HG03558 (cell line): ENCODE measurements at regions not wholly inside any gene's neighbourhood (a gene's known extent, or its start where the extent isn't known, plus 50 kb on each side); places are given as distances from the start of the nearest gene placed in this dataset.
"Not testable (repeated sequence)": the region's sequence is repeated elsewhere in the genome, so short reads cannot be mapped to it uniquely, and the experiment has no call there.

Source experiments
- ATAC-seq: cut with Tn5 transposase; IDR thresholded peaks from one replicate; pipeline ENCODE4 v1.9.1; 2021; ENCODE audit warnings: moderate number of reproducible peaks; ENCODE audit not compliant: unreplicated experiment; ENCODE audit errors: extremely low read depth

DNA sequence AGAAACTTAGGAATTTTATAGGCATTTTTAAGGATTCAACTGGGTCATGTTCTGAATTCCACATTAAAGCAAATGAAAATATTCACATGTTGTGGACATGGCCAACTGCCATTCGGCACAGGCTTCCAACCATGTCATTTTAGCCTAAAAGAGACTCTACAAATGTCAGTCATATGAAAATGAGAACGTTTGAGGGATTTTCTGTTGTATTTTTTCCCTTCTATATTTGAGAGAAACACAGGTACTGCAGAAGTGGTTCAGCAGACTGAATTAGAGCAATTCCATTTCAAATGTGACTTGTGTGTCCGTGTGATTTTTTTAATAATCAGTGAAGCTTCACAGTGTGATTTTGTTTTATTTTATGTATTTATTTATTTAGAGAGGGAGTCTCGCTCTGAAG lies 124.3 kb downstream of the TP53TG3F start:
- not testable (repeated sequence) for ATAC-seq

DNA sequence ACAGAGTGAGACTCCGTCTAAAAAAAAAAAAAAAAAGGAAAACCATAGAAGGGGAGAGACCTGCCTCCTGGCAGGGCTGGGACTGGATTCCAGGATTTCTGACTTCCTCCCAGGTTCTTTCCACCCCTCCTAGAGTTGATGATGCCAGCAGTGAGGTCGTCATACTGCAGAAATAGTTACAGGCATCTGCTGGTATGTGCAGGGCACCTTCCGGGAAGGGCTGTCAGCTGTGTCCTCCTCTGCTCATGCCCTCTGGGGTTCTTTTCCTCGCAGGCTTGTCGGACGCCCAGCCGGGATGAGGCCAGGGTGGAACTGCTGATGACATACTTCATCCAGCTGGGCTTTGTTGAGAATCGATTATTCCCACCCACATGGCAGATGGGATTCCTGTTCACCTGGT lies 129.2 kb downstream of the TP53TG3F start:
- not testable (repeated sequence) for ATAC-seq

DNA sequence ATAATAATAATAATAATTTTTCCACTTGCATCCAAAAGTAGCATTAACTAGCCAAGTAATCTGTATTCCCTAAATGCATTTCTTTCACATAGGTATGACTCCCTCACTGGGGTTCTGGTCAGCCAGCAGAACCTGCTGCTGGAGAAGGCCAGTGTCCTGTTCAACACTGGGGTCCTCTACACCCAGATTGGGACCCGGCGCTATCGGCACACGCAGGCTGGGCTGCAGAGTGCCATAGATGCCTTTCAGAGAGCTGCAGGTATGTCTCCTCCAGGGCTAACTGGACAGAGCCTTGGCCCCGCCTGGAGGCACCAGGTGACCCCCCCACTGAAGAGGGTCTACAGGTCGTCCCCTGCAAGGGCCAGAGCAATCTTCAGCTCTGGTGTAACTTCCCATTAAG lies 133.9 kb downstream of the TP53TG3F start:
- not testable (repeated sequence) for ATAC-seq

DNA sequence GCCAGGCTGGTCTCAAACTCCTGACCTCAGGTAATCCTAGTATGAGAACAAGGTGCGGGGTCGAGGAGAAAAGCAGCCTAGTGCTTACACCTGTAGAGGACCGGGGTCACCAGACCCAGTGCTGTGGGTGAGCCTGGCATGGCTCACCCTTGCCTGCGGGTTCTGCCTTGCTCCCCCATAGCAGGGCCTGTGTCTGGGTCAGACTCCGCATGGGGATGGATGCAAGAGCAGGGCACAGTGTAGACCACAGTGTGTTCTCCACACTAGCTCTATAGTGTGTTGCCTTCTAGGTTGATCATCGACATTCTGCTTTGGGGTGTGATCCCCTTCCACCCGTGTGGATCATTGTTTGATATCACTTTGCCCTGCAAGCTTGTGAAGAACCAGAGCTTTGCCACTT lies 135.7 kb downstream of the TP53TG3F start:
- ATAC-seq, result not testable (repeated sequence)

DNA sequence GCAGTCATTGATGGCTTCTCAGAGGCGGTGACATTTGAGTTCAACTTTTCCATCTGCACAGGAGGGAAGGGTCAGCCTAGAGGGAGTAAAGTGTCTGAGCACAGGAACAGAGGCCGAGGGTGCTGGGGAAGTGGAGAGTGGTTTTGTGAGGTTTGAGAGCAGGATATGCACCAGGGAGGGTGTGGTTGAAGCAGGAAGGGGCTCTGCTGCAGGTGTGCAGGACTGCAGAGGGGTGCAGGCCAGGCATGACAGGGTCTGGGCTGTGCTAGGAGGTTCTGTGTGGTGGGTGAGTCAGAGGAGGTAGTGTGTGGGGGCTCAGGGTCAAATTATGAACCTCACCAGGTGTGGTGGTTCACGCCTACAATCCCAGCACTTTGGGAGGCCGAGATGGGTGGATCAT lies 141.6 kb downstream of the TP53TG3F start:
- ATAC-seq, result peak; percentile 65

DNA sequence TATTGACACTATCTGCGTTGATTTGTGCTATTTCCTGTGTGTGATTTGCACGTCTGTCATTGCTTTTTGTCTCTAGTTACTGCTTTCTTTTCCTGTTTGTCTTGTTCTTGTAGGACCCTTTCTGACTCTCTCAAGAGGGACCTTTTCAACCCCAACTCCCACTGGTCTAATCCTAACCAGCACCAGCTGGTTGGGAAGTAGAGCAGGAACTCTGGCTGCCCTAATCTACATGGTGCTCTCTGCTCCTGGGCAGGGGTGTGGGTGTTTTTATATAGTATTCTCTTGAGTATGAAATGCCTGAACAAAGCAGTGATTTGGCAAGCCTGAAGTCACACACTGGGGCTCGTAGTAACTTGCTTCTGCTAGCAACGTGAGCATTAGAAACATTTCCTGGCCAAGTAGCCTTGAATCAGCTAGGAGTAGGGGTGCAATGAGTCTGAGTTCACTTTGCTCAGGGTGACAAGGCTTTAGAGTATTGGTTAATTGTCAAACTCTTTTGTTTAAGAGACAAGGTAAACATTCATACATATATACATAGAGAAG lies 164.2 kb downstream of the TP53TG3F start:
- ATAC-seq, result not testable (repeated sequence)

DNA sequence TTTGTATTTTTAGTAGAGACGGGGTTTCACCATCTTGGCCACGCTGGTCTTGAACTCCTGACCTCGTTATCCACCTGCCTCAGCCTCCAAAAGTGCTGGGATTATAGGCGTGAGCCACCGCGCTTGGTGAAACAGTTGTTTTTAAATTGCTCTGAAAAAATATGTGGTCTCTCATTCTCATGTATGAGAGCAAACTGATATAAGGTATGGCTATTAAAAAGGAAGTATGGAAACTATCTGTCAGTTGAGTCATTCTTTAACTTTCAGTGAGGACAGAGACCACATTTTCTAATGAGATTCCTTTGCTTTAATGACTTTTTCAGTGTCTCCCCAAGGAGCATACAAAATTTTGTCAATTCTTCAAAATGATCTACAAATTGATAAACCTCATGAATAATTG lies 169.5 kb downstream of the TP53TG3F start:
- ATAC-seq, result not testable (repeated sequence)

DNA sequence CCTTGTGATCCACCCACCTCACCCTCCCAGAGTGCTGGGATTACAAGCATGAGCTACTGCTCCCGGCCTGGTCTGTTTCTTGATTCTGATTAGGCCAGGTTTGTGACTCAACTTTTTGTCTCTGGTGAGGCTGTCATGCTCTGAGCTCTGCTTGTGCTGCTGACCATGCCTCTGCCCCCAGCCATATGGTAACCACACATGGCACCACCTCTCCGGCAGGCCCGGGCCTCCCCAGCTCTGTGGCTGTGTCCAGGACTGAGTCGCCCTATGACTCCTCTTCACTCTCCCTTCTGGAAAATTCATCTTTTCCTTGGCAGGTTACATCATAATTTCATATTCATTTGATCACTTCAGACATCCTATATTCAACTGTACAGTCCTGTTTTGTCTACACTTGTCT lies 172.3 kb downstream of the TP53TG3F start:
- not testable (repeated sequence) for ATAC-seq

DNA sequence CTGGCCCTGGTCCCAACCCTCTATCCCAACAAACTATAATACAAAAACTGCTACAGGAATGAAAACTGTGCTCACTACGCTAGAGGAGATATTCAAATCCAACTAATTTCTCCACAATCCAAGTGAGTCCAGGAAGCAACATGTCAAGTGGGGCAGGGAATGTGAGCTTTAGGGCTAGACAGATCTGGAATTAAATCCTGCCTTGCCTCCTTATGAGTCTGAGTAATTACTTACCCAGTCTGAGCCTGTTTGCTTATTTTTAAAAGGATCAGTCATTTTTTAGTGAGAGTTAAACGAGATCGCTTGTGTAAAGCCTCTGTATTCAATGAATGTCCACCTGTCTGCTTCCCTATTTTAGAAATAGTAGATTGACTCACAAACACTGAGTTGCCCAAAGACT lies 174.6 kb downstream of the TP53TG3F start:
- not testable (repeated sequence) for ATAC-seq

DNA sequence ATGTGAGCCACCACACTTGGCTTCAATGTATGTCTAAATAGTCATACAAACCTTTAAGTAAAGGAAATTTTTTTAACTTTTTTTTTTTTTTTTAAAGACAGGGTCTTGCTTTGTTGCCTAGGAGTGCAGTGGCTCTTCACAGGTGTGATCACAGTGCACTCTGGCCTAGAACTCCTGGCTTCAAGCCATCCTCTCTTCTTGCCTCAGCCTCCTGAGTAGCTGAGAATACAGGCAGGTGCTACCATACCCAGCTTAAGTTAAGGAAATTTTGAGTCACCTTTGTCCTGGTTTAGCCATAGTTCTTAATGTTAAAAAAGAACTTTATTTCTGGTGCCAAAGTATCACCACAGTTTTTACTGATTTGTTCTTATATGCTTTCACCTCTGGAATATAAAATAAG lies 177.3 kb downstream of the TP53TG3F start:
- not testable (repeated sequence) for ATAC-seq

DNA sequence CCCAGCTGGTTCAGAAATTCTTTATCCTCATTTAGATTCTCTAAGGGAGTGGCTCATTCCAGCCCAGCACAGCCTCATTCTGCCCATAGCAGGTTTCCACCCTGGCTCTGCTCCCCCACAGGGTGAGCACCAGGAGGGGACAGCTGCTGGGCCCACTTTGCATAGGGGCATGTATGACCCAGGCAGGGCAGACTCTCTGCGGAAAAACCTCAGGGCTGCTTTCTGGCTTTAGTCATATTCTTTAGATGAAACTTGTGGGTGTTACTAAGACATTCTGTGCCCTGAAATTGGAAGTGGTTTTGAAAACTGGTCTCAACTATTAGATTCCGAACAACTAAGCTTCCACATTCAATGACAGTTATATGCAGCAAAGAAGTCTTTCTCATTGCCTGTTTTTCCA lies 183.9 kb downstream of the TP53TG3F start:
- peak; percentile 67 for ATAC-seq

DNA sequence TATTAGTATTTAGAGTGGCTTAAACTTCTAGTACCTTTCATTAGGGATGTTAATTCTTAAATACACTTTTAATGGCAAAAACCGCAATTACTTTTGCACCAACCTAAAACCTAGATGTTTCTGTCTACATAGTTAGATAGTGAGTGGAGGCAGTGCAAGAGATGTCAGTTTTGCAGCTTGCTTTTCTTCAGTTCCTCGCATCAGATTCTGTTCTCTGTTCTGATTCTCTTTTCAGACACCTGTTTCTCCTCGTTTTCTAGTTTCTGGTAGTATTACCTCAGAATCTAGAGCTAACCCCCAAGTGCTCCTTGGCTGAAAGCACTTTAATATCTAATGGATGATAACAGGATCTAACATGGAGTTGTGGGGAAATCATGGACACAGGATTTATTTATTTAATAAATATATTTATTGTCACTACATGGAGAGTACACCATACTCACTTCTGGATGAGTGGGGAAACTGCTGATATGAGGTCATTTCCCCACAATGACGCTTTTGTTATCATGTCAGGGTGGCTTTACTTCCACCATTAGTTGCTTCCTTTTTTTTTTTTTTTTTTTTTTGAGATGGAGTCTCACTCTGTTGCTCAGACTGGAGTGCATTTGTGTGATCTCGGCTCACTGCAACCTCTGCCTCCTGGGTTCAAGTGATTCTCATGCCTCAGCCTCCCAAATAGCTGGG lies 184.4 kb downstream of the TP53TG3F start:
- ATAC-seq, result peak; percentile 35

DNA sequence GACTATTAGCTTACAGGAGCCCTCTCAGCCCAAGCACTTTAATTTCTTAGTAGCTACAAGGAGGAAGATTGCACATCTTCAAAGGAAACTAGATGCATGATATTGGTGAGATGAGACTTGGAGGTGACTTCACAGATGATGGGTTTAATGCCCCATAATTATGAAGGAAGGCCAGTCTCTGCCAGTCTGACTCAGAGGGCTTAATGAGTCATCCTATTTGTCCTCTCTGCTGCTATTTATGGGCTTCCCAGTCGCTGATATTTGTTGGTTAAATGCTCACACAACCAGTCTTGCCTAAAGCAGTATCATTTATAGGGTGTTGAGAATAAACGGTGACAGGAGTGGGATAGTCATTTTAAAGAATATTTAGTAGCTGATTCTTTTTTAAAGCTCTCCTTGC lies 187.0 kb downstream of the TP53TG3F start:
- ATAC-seq, result not testable (repeated sequence)

DNA sequence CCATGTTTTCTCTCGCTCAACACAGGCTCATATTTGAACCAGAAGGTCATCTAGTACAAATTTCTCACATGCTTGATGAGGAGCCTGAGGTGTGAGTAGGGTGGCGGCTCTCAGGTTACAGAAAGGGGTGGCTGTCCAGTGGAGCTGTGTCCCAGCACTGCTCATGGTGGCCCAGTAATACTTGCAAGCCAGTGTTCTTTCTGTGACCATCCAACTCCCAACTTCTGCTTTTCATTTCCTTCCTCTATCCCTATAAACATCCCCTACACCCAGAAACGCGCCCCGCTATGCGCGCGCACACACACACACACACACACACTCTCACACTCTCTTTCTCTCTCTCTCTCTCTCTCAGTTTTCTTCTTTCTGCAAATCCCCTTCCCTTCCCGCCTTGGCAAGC lies 196.3 kb downstream of the TP53TG3F start:
- ATAC-seq, result not testable (repeated sequence)

DNA sequence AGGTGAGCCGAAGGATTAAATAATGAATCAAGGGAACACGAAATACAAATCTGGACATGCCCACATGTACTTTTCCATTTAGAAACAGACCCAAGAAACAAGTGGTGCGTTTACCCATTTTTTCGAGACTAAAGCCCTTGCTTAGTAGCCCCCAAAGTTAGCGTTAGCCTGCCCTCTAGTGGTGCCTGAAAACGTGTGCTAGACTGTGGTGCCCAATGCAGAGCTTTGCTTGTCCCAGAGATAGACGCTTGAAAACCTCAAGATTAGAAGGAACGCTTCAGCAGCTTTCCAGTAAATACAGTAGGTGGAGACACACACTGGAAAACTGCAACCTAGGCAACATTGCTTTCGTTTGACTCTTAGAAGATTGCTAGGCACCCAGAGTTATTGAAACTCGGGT lies 197.0 kb downstream of the TP53TG3F start:
- ATAC-seq, result peak; percentile 58

DNA sequence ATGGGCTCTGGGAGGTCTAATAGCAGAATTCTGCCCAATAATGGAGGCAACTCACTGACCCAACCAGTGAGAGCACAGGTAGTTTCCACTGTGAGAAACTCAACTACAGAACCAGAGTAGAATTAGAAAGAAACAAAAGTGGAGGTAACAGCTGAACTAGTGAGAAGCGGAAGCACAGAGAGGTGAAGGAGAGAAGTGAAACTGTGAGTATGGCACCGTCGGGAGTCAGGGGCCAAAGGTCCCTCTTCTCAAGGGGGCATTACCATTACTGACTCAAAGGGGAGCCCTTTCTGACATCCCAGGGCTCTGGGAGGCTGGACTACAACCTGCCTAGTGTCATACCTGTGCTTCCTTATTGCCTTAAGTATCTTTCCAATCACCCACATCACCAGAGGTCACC lies 198.3 kb downstream of the TP53TG3F start:
- peak; percentile 58 for ATAC-seq

DNA sequence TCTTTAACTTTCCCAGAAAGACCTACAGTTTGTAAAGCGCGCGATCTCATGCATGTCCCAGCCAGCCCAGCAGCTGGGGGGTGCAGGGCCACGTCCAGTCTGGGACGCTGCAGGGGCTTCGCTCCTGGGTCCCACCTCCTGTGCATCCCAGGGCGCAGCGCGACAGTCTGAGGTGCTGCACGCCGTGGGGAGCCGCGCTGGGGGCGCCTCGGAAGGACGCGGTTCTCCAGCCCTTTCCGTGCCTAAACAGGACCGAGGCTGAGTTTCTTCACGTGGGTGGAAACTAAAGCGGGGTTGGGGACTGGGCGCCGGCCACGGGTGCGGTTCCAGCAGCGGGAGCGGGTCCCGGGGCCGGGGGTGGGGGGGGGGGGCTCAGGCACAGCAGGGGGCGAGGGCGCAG lies 221.4 kb downstream of the TP53TG3F start:
- not testable (repeated sequence) for ATAC-seq

DNA sequence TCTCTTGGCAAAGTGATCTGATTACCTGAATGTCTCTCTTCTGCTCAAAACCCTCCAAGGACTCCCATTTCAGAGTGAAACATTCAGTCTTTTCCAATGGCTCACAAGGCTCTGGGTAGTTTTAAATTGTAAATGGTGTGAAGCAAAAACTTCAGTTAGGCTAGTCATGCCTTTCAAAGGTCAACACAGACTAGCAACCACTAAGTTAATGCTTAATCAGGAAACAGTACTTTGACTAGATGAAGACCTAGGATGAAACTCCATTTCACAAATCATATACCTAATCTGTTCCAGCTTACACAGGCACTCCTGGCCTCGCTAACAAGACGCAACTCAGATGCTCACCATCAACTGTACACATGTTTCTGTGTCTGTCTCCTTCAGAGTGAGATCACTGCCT lies 240.9 kb downstream of the TP53TG3F start:
- ATAC-seq, result not testable (repeated sequence)

DNA sequence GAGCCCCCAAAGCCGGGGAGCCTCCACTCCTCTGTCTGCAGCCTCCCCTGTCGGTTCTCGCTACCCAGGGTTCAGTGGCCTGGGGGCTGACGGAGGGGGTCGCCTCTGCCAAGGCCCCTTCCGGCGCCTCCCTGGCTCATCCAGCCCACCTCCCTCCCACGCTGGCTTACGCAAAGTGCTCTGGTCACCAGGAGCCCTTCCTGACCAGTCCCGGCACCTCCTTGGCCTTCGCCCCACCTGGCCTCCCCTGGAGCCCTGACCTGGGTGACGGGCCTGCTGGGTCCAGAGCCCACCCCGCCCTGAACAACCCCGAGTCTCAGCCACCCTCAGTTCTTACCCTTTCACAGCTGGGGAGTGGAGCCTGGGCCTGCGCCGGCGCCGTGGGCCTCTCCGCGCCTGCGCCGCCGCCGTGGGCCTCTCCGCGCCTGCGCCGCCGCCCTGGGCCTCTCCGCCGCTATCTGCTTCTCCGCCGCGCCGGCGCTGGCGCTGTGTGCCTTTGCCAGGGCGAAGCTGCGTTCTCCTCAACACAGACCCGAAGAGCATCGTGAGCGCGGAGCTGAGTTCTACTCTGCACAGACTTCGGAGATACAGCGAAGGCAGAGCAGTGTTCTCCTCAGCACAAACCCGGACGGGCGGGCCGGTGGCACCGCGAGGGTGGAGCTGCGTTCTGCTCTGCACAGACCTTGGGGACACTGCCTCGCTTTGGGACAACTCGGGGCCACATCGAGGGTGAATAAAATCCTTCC lies 247.6 kb downstream of the TP53TG3F start:
- not testable (repeated sequence) for ATAC-seq

DNA sequence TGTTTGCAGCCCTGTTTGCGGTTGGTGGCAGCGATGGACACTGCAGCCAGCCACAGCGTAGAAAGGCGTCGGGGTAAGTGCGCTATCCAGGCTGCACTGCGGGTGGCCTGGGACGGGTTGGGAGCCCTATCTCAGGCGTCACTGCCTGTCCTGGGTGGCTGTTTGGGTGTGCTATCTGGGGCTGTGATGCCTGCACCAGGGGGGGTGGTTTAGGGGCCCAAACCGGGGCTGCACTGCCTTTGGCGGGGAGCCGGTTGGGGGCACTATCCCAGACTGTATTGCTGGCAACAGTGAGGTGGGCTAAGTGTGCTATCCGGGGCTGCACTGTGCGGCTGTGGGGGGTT lies 248.2 kb downstream of the TP53TG3F start:
- ATAC-seq, result not testable (repeated sequence)

DNA sequence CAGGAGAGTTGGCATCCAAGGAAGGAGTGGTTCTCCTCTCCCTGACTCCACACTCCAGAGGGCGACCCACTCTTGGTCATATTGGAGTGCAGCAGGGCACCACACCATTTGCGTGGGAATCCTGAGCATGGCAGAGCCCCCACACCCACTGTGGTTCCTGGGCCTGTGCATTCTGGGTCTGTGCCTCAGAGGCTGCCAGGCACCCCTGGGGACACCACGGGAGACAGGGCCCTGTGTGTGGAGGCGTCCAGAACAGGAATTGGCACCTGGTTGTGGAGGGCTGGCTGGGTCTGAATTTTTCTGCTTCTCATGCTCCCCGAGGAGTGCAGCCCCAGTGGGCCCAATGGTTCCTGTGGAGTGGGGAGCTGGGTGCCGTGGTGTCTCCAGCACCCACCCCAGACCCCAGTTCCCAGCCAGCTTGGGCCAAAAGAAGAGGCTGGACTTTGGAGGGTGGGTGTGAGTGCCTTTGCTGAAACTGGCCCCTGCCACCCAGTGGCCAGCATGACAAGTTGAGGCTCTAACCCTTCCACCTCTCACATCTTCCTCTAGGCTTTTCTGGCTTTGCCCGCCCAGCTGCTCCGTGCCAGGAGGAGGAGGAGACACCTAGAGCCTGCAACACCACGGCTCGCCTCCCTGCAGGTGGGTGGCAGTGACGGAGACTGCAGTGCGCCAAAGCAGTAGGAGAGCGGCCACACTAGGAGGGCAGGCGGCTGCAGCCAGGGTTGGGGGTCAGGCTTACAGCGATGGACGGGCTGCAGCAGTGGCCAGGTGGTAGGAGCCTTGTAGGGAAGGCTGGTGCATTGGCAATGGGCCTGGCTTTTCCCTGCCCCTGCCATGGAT lies 250.7 kb downstream of the TP53TG3F start:
- not testable (repeated sequence) for ATAC-seq
